NCI-H510A treated with DMSO at 0.1 percent for 48 hours (cell line): ENCODE measurements at regions not wholly inside any gene's neighbourhood (a gene's known extent, or its start where the extent isn't known, plus 50 kb on each side); places are given as distances from the start of the nearest gene placed in this dataset.
"Not testable (repeated sequence)": the region's sequence is repeated elsewhere in the genome, so short reads cannot be mapped to it uniquely, and the experiment has no call there.

Experiments
- DNase-seq: peaks from one replicate; lab custom pipeline; 2025; lab: John Stamatoyannopoulos, UW

DNA sequence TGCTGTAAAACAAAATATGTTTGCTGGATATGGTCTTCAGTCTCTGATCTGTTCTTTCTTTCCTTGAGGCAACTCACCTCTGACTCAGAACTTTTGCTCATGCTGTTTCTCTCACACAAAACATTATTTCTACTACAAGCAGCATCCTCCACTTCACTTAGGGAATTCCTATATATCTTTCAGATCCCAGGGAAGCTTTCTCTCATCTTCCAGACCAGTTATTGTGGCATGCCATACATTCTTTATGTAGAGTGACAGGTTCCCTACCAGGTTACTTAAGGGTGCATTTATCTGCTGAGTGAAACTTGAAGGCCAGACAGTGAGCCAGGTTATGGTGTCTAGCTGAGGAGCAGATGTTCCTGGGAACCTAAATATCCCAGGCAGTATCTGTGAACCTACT, 1226.0 kb downstream of the CDH8 start:
- no peak for DNase-seq

GRCh38 chr16:60792437-60792836, 1243.8 kb downstream of the CDH8 start:
- DNase-seq = no peak

- DNase-seq = no peak
Observed at GRCh38 chr16:60788631-60789030, 1247.6 kb downstream of the CDH8 start.

GRCh38 chr16:60776281-60776680, 1260.0 kb downstream of the CDH8 start:
- no peak for DNase-seq

- no peak for DNase-seq
Observed at GRCh38 chr16:60771138-60771537, 1265.1 kb downstream of the CDH8 start.

DNA sequence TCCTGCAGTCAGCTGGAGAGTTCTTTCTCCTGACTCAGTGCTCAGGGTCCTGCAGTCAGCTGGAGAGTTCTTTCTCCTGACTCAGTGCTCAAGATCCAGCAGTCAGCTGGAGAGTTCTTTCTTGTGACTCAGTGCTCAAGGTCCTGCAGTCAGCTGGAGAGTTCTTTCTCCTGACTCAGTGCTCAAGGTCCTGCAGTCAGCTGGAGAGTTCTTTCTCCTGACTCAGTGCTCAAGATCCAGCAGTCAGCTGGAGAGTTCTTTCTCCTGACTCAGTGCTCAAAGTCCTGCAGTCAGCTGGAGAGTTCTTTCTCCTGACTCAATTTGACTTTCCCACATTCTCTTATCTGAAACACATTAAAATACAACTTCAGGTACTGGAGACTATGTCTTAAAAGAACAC, 1265.9 kb downstream of the CDH8 start:
- DNase-seq = not testable (repeated sequence)

GRCh38 chr16:60763869-60764268, 1272.4 kb downstream of the CDH8 start:
- no peak for DNase-seq

GRCh38 chr16:60755907-60756306, 1280.3 kb downstream of the CDH8 start:
- DNase-seq = no peak

DNA sequence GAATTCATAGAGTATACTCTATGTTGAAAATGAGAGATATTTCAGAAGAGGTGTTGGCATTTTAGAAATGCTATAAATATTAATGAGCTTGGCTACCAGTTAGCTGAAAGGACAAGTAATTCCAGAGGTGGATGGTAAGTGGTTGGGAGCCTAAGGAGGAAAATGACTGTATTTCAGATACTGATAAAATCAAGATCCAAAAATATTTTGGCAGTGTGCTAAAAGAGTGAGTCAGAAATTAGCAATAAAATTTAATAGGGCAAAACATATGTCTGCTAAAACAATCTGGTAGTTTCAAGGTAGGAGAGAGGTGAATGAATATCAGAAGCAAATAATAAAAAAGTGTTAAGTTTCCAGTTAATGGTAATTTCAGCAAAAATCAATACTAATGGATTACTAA, 1287.9 kb downstream of the CDH8 start:
- DNase-seq = no peak

GRCh38 chr16:60744198-60744597, 1292.0 kb downstream of the CDH8 start:
- no peak for DNase-seq

GRCh38 chr16:60741810-60742209, 1294.4 kb downstream of the CDH8 start:
- no peak for DNase-seq

DNA sequence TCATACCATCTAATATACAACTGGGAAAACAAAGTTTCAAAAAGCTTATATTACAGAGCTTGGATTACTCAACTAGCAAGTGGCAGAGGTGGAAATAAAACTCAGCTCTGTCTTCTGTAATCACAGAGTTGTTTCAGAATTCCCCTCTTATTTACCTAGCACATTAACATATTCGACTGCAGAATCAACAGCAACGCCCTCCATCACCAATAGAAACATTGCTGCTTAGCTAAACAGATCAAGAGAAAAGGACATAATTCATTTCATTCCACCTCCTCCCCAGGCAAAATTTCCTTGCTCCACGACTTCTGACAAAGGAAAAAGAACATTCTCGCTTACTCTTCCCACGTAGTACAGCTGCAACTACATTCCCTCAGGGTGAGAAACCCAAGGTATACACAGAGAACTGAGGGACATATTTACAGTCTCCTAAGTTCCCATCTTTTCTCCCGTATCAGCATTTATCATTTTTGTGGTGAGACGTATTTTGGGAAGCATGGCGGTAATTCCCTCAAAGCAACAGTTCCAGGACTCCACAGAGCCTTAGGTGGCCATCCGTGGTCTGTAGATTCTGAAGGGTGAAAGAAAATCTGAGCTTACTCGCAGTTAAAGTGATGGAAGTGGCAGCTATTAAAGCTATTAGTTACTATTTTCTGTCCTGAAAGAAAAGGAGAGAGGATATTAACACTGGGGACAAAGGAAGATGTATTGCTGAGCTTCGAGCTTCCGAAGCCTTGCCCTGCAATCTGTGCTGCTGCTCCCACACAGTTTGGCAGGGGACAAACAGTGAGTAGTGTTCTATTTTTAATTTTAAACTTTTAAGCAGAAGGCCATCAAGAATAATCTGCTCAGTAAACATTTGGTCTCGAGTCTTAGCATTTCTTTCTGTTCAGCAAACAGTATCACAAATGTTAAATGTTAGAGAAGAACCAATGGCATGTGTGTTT, 1296.2 kb downstream of the CDH8 start:
- DNase-seq = no peak

DNA sequence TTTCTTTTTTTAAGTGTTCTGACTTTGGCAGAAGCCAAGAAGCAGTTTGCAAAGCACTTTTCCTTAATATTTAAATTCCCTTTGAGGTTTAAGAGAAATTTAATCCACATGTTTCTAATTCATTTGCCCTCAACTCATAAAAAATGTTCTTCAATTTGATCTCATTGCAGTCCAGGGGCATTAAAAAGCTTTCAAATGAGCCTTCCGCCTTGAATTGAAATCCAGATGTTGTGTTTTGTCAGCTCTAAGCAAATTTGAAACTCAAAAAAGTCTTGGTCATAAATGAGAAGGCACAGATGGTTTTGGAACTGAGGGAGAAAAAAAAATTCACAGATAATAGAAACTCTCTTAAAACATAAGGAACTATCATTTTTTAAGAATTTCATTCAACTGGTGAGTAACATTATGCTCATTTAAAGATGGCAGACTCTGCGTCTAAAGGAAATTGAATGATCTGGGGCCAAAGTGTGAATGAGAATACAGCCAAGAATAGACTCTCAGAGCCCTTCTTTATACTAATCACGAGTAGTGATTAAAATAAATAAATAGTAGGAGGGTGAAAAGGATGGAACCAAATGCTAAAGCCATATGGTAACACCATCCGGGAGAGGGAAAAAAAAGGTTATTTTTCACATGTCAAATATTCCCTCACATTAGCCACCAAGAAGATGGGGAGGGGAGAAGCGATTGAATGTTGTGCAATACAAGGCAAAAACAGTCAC, 1304.7 kb downstream of the CDH8 start:
- no peak for DNase-seq

DNA sequence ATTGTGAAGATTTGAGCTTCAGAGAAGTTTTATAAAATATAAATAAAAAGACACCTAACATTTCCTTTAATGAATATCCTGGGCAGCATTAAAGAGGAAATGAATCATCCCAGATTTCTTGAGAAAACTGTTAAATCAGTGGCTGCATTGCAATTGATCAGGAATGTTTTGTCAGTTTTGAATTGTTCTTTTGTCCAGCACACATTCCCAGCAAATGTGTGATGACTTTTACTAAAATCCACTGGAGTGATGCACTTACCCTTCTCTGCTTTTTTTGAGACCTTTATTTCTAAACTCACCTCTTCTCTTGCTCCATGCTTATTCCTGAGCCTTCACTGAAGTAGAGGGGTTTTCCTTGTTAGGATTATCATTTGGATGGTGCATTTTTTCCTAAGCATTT, 1307.2 kb downstream of the CDH8 start:
- no peak for DNase-seq

GRCh38 chr16:60727851-60728250, 1308.4 kb downstream of the CDH8 start:
- no peak for DNase-seq

- no peak for DNase-seq
Observed at GRCh38 chr16:60720060-60720459, 1316.2 kb downstream of the CDH8 start.

DNA sequence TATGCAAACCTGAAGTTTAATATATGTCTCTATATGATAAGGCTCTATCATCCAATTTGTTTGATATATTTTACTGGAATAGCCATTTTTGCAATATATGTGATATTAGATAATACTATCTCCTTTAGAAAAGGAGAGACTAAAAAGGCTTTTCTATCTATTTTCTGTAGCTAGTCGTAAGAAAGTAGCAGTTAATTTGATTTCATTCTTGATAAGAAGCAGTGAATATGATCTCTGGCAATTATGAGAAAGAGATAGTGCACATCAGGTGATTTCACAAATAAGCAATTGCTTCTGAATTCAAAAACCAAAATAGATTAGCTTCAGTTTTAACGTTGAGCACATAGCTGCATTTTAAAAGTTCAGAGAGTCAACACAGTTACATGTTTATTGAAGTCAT, 1318.4 kb downstream of the CDH8 start:
- DNase-seq = no peak

DNA sequence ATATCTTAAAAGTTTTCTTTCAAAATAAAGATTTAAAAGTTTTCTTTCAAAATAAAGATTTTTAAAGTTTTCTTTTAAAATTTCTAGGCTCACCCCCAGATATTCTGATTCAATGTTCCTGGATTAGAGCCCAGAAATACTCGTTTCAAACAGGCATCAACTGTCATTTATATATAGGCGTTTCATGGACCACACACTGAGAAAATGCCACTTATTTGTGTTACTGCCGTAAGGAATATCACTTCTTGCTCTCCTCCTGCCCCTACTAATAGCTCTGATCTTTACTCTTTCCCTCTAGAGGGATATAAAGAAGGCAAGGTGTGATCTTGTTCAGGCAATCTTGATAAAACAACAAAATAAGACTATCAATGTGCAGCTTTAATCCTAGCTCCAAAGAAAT, 1324.1 kb downstream of the CDH8 start:
- DNase-seq = no peak

- no peak for DNase-seq
Observed at GRCh38 chr16:60704726-60705125, 1331.5 kb downstream of the CDH8 start.

GRCh38 chr16:60703096-60703495, 1333.1 kb downstream of the CDH8 start:
- DNase-seq = no peak

DNA sequence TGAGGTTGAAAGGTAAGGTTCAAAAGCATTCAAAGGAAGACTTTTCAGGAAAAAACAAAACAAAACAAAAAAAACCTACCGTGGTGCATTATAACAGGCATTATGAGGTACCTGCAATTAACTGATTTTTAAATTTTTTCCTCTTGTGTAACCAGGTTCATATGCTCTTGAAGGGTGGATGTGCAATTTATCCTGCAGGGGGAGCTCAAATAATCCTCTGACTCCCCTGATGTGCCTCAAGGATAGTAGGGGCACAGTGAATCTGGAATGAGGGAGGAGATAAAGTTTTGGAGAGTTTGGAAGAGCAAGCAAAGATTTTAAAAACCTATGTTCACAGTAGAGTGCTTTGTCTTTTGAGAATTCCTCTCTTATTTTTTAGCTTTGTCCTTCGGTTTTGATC, 1349.4 kb downstream of the CDH8 start:
- DNase-seq = no peak

- DNase-seq = no peak
Observed at GRCh38 chr16:60684002-60684401, 1352.2 kb downstream of the CDH8 start.

DNA sequence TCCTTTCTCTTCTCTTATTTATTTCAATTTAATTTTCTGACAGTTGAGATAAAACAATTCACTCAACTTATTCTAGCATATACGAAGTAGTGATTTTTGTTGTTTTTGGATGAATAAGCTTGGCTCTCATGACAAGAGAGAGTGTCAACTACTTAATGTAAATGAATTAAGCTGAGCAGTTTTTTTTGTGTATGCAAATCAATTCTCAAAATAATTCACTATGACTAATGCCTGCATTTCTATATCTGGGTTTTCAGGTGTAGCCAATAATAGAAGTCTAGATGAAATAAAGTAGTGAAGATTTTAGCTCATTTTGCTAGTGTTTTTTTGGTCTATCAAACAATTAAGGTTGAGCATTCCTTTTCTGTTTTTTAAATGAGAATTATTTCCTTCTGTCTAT, 1354.0 kb downstream of the CDH8 start:
- DNase-seq = no peak
